IMR-90 (cell line): ENCODE measurements at regions not wholly inside any gene's neighbourhood (a gene's known extent, or its start where the extent isn't known, plus 50 kb on each side); places are given as distances from the start of the nearest gene placed in this dataset.

Source experiments
- ATAC-seq: fragments of 200-7000 bp; cut with Tn5 transposase; 2 replicates; pipeline ENCODE4 v1.9.1; 2020; ENCODE audit warnings: low read depth, mild to moderate bottlenecking, moderate library complexity
- BruUV-seq: library from RNA; stranded (reverse); fragments of 400-500 nt; replicated peaks from 2 replicates; lab custom pipeline; 2021; lab: Mats Ljungman, UMichigan
- CTCF ChIA-PET: fragments of 300-600 bp; formaldehyde crosslinking; extraction: SDS; loops from one replicate; lab custom pipeline; 2021; ENCODE audit warnings: antibody characterized with exemption; lab: Yijun Ruan, JAX
- POLR2A ChIA-PET: fragments of 300-600 bp; sonication (Branson Sonifier 250); formaldehyde crosslinking; loops from one replicate; lab custom pipeline; 2022; ENCODE audit warnings: antibody characterized with exemption; ENCODE audit not compliant: unreplicated experiment; lab: Charles Lee
- DNase-seq: peaks from one replicate; pipeline ENCODE4 v3.0.0; 2013
- H2AFZ ChIP-seq: replicated peaks from 2 replicates; pipeline ENCODE3; 2013; ENCODE audit warnings: low read length, mild to moderate bottlenecking; ENCODE audit not compliant: poor library complexity
- H2AK5ac ChIP-seq: 2 replicates; pipeline ENCODE4 v1.6.1; 2013; ENCODE audit warnings: low read depth, low read length, inconsistent platforms
- H2AK9ac ChIP-seq: replicated peaks from 2 replicates; pipeline ENCODE3; 2013; ENCODE audit warnings: mild to moderate bottlenecking, low read depth, low read length, moderate library complexity; ENCODE audit not compliant: poor library complexity
- H2BK120ac ChIP-seq: 2 replicates; pipeline ENCODE4 v1.6.1; 2013; ENCODE audit warnings: low read depth, low read length, inconsistent platforms
- H2BK15ac ChIP-seq: 3 replicates; pipeline ENCODE4 v1.6.1; 2013; ENCODE audit warnings: low read depth, low read length, inconsistent platforms
- H2BK20ac ChIP-seq: 2 replicates; pipeline ENCODE4 v1.6.1; 2013; ENCODE audit warnings: low read depth, mild to moderate bottlenecking, inconsistent platforms, low read length, moderate library complexity
- H2BK5ac ChIP-seq: 2 replicates; pipeline ENCODE4 v1.6.1; 2013; ENCODE audit warnings: mild to moderate bottlenecking, low read depth, low read length, inconsistent platforms; ENCODE audit not compliant: poor library complexity, severe bottlenecking
- H3K14ac ChIP-seq: replicated peaks from 2 replicates; pipeline ENCODE4 v1.6.1; 2013; ENCODE audit warnings: low read depth, low read length, inconsistent platforms
- H3K18ac ChIP-seq: 2 replicates; pipeline ENCODE4 v1.6.1; 2013; ENCODE audit warnings: low read depth, low read length, control low read depth
- H3K23ac ChIP-seq: 2 replicates; pipeline ENCODE4 v1.6.1; 2013; ENCODE audit warnings: low read depth, low read length, inconsistent platforms
- H3K27ac ChIP-seq: 2 replicates; pipeline ENCODE4 v1.5.1; 2013; ENCODE audit warnings: mild to moderate bottlenecking, control low read depth, low read length; ENCODE audit not compliant: insufficient read depth
- H3K27me3 ChIP-seq: 2 replicates; pipeline ENCODE4 v1.6.1; 2013; ENCODE audit warnings: low read length; ENCODE audit not compliant: control insufficient read depth, insufficient read depth
- H3K36me3 ChIP-seq: 2 replicates; pipeline ENCODE4 v1.6.1; 2013; ENCODE audit warnings: low read length, mixed read lengths; ENCODE audit not compliant: control insufficient read depth, insufficient read depth
- H3K4ac ChIP-seq: 2 replicates; pipeline ENCODE4 v1.6.1; 2013; ENCODE audit warnings: low read depth, low read length, inconsistent platforms
- H3K4me1 ChIP-seq: 2 replicates; pipeline ENCODE4 v1.6.1; 2013; ENCODE audit warnings: low read length, mixed read lengths; ENCODE audit not compliant: control insufficient read depth, insufficient read depth
- H3K4me2 ChIP-seq: 2 replicates; pipeline ENCODE4 v1.6.1; 2013; ENCODE audit warnings: low read depth, mild to moderate bottlenecking, control low read depth, low read length, moderate library complexity
- H3K4me3 ChIP-seq: 2 replicates; pipeline ENCODE4 v1.5.1; 2013; ENCODE audit warnings: low read depth, mild to moderate bottlenecking, control low read depth, low read length, moderate library complexity; ENCODE audit not compliant: insufficient read depth
- H3K56ac ChIP-seq: 2 replicates; pipeline ENCODE4 v1.6.1; 2013; ENCODE audit warnings: low read length, inconsistent platforms; ENCODE audit not compliant: insufficient read depth; ENCODE audit errors: extremely low read depth
- H3K79me1 ChIP-seq, 2 experiments: 2 replicates each; pipeline ENCODE4 v1.6.1; 2013; ENCODE audit warnings: low read length in 2 of 2, inconsistent platforms in 1 of 2, low read depth in 1 of 2
- H3K9ac ChIP-seq: 2 replicates; pipeline ENCODE4 v1.6.1; 2013; ENCODE audit warnings: low read depth, low read length, control low read depth
- H3K9me1 ChIP-seq: 2 replicates; pipeline ENCODE4 v1.6.1; 2013; ENCODE audit warnings: low read length, inconsistent platforms; ENCODE audit not compliant: insufficient read depth
- H3K9me3 ChIP-seq: 2 replicates; pipeline ENCODE4 v1.6.1; 2013; ENCODE audit warnings: low read length; ENCODE audit not compliant: control insufficient read depth, insufficient read depth
- H4K20me1 ChIP-seq: 2 replicates; pipeline ENCODE4 v1.6.1; 2013; ENCODE audit warnings: low read length, inconsistent platforms; ENCODE audit not compliant: insufficient read depth
- H4K5ac ChIP-seq: 2 replicates; pipeline ENCODE4 v1.6.1; 2013; ENCODE audit warnings: mild to moderate bottlenecking, low read depth, low read length, control low read depth
- H4K8ac ChIP-seq, 2 experiments: 2 replicates each; pipeline ENCODE4 v1.6.1; 2013; ENCODE audit warnings: low read depth in 2 of 2, low read length in 2 of 2, control low read depth in 1 of 2, inconsistent platforms in 1 of 2
- H4K91ac ChIP-seq: 2 replicates; pipeline ENCODE4 v1.6.1; 2013; ENCODE audit warnings: low read depth, low read length, inconsistent platforms; ENCODE audit not compliant: insufficient read depth
- MAFK ChIP-seq: IDR thresholded peaks from 2 replicates; pipeline ENCODE4 v1.6.1; 2012; ENCODE audit warnings: low read depth, low read length, improper control_type of control experiment
- WGBS, 2 experiments: methylation state at CpG; one replicate each; pipeline versions ENCODE4 v1.1.5 to v1.1.7; 2013; ENCODE audit warnings: missing lambda C conversion rate in 2 of 2; ENCODE audit not compliant: insufficient read length in 1 of 2; ENCODE audit errors: extremely low coverage in 2 of 2; 5-methylcytosine and 5-hydroxymethylcytosine counted together
- dilution Hi-C: fragments of 300-500 bp; cut with HindIII; formaldehyde crosslinking; loops from one replicate; pipeline ENCODE4 v1.14.3; 2018; ENCODE audit warnings: low sequenced_read_pairs; ENCODE audit not compliant: unreplicated experiment
- in situ Hi-C: fragments of 300-500 bp; cut with MboI; formaldehyde crosslinking; loops from 3 replicates; pipeline ENCODE4 v1.14.3; 2019; ENCODE audit warnings: low sequenced_read_pairs, inconsistent platforms, mixed read lengths
- intact Hi-C: fragments of 100-400 bp; cut with micrococcal nuclease; formaldehyde crosslinking; loops from 2 replicates; pipeline ENCODE4 v1.10.0; 2022

DNA sequence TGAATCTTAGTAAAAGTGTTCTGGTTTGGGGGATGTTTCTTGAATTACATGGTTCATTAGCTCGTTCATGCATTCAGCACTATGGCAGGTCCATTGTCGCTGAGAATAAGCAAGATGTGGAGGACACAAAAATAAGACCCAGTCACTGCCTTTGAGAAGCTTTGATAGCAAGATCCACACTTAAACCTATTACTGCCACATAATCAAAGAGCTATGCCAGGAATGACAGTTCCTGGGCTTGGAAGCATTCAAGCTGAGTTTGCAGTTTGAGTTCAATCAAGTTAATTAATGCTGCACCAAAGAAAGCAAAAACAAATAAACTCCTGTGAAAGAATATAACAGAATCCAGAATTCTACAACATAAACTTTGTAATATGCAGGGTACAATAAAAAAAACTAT, 131.8 kb downstream of the MIS18A start:
- TF ChIP-seq MAFK: no peak
- Histone ChIP-seq H2BK15ac (no peak overlapping the region), H3K27me3 (peaks cover 5% of the 10 kb centered on the region; the same call in 1 of the 2 replicates), H3K9me3 (no peaks in the 10 kb centered on the region), H3K14ac (no peak overlapping the region), H2AFZ (no peak overlapping the region), H2BK5ac (no peak overlapping the region), H2BK20ac (no peak overlapping the region), H3K23ac (no peak overlapping the region), H3K4me1 (no peaks in the 10 kb centered on the region), H3K27ac (no peak overlapping the region), H3K9ac (no peak overlapping the region), H3K4me2 (no peak overlapping the region), H3K36me3 (no peaks in the 10 kb centered on the region), H4K20me1 (no peaks in the 10 kb centered on the region), H3K9me1 (no peaks in the 10 kb centered on the region), H3K79me1 (no peaks in the 10 kb centered on the region), H3K18ac (no peak overlapping the region), H3K4ac (no peak overlapping the region), H3K56ac (no peak overlapping the region), H4K91ac (no peak overlapping the region), H4K5ac (no peak overlapping the region), H2AK5ac (no peak overlapping the region), H2BK120ac (no peak overlapping the region), H3K4me3 (no peak overlapping the region), H4K8ac (no peak overlapping the region), H2AK9ac (no peak overlapping the region)
- CTCF ChIA-PET: interaction anchor here (0.6 kb wide), 1 partner anchor 290 kb away, joined by 4 read pairs; no protein-coding TSS in a partner anchor
- WGBS, 2 experiments: no CpG with 5 or more reads among the region's 2 CpGs
- dilution Hi-C loops (no loop called here), intact Hi-C loops (no loop called here), in situ Hi-C loops (no loop called here)
- ATAC-seq: no peak
- POLR2A ChIA-PET: no interaction called here
- no TSS peak for BruUV-seq
- DNase-seq: no peak
